NCI-H226 (cell line): ENCODE measurements at regions not wholly inside any gene's neighbourhood (a gene's known extent, or its start where the extent isn't known, plus 50 kb on each side); places are given as distances from the start of the nearest gene placed in this dataset.
"Not testable (repeated sequence)": the region's sequence is repeated elsewhere in the genome, so short reads cannot be mapped to it uniquely, and the experiment has no call there.

ENCODE experiments used
- DNase-seq: peaks from one replicate; pipeline ENCODE4 v3.0.0-alpha.2; 2015

GRCh38 chr2:44087036-44087713 lies 81.5 kb upstream of the PPM1B start:
- DNase-seq = peak; percentile 29

- DNase-seq = no peak
These were observed 81.0 kb upstream of the PPM1B start for GRCh38 chr2:44087714-44088092.

GRCh38 chr2:44092519-44092918 lies 76.2 kb upstream of the PPM1B start:
- DNase-seq = not testable (repeated sequence)

GRCh38 chr2:44093970-44094369 lies 74.7 kb upstream of the PPM1B start:
- DNase-seq = no peak

GRCh38 chr2:44097322-44097907 lies 71.3 kb upstream of the PPM1B start:
- no peak for DNase-seq

GRCh38 chr2:44098050-44098449 lies 70.6 kb upstream of the PPM1B start:
- no peak for DNase-seq

- no peak for DNase-seq
These were observed 69.8 kb upstream of the PPM1B start for GRCh38 chr2:44098891-44099290.

GRCh38 chr2:44100351-44100750 lies 68.3 kb upstream of the PPM1B start:
- peak; percentile 98 for DNase-seq

- DNase-seq = peak; percentile 34
These were observed 67.4 kb upstream of the PPM1B start for GRCh38 chr2:44101246-44101645.

- DNase-seq = no peak
These were observed 65.7 kb upstream of the PPM1B start for GRCh38 chr2:44102790-44103562.

GRCh38 chr2:44103639-44104038 lies 65.0 kb upstream of the PPM1B start:
- no peak for DNase-seq

- no peak for DNase-seq
These were observed 63.8 kb upstream of the PPM1B start for GRCh38 chr2:44104855-44105271.

- not testable (repeated sequence) for DNase-seq
These were observed 62.2 kb upstream of the PPM1B start for GRCh38 chr2:44106509-44106908.

- DNase-seq = no peak
These were observed 61.5 kb upstream of the PPM1B start for GRCh38 chr2:44107086-44107740.

GRCh38 chr2:44107974-44108373 lies 60.7 kb upstream of the PPM1B start:
- DNase-seq = no peak

GRCh38 chr2:44109166-44109565 lies 59.5 kb upstream of the PPM1B start:
- DNase-seq = peak; percentile 11

- DNase-seq = peak; percentile 21
These were observed 58.2 kb upstream of the PPM1B start for GRCh38 chr2:44110444-44110843.

GRCh38 chr2:44112096-44112495 lies 56.6 kb upstream of the PPM1B start:
- no peak for DNase-seq

- no peak for DNase-seq
These were observed 52.4 kb upstream of the PPM1B start for GRCh38 chr2:44116319-44116718.

- DNase-seq = peak; percentile 76
These were observed 50.4 kb upstream of the PPM1B start for GRCh38 chr2:44118257-44118656.
